H1 (cell line): ENCODE measurements at regions not wholly inside any gene's neighbourhood (a gene's known extent, or its start where the extent isn't known, plus 50 kb on each side); places are given as distances from the start of the nearest gene placed in this dataset.

Source experiments
- ATF2 ChIP-seq: IDR thresholded peaks from 2 replicates; pipeline ENCODE4 v1.6.1; 2012; ENCODE audit warnings: low read length, inconsistent platforms
- CEBPB ChIP-seq: IDR thresholded peaks from 2 replicates; pipeline ENCODE4 v1.6.1; 2012; ENCODE audit warnings: low read depth, low read length
- CREB1 ChIP-seq: IDR thresholded peaks from 2 replicates; pipeline ENCODE4 v1.6.1; 2012; ENCODE audit warnings: inconsistent platforms
- EP300 ChIP-seq, 2 experiments: IDR thresholded peaks; 1 replicate in 1 of 2; 2 replicates in 1 of 2; pipeline ENCODE4 v1.6.1; 2011 to 2012; ENCODE audit warnings: low read depth in 2 of 2, low read length in 2 of 2, mild to moderate bottlenecking in 2 of 2, borderline replicate concordance in 1 of 2, inconsistent platforms in 1 of 2, moderate library complexity in 1 of 2
- EZH2 ChIP-seq: fragments of 200-600 bp; sonication (generic); IDR thresholded peaks from 2 replicates; pipeline ENCODE4 v1.7.1; 2012; ENCODE audit warnings: low read depth, mild to moderate bottlenecking, moderate library complexity, low read length, inconsistent platforms; ENCODE audit not compliant: severe bottlenecking
- KDM1A ChIP-seq: fragments of 200-600, 300-600 bp; sonication (generic); IDR thresholded peaks from 2 replicates; pipeline ENCODE4 v1.7.1; 2016; ENCODE audit warnings: mild to moderate bottlenecking, low read length, borderline replicate concordance
- POLR2A ChIP-seq, 2 experiments: IDR thresholded peaks; 1 replicate in 1 of 2; 2 replicates in 1 of 2; pipeline ENCODE4 v1.6.1; 2011; ENCODE audit warnings: low read depth in 2 of 2, low read length in 2 of 2, mild to moderate bottlenecking in 2 of 2; ENCODE audit errors: control extremely low read depth in 1 of 2
- POU5F1 ChIP-seq: IDR thresholded peaks from 2 replicates; pipeline ENCODE4 v1.6.1; 2011; ENCODE audit warnings: low read depth, mild to moderate bottlenecking, low read length, moderate library complexity
- SIN3A ChIP-seq, 2 experiments: IDR thresholded peaks in 1 of 2; conservative IDR thresholded peaks in 1 of 2; 2 replicates each; pipeline ENCODE4 v1.6.1; 2011 to 2012; ENCODE audit warnings: low read length in 2 of 2, improper control_type of control experiment in 1 of 2, low read depth in 1 of 2, mild to moderate bottlenecking in 1 of 2
- TBP ChIP-seq: IDR thresholded peaks from 2 replicates; pipeline ENCODE4 v1.6.1; 2011; ENCODE audit warnings: low read depth, low read length, improper control_type of control experiment
- TF ChIP-seq, protein P1 (sequence below), 3 experiments: IDR thresholded peaks; 1 replicate in 2 of 3; 2 replicates in 1 of 3; pipeline versions ENCODE4 v1.5.1 to v1.6.1; 2011; ENCODE audit warnings: low read length in 3 of 3, mild to moderate bottlenecking in 3 of 3, inconsistent platforms in 2 of 3, low read depth in 1 of 3, moderate library complexity in 1 of 3; ENCODE audit not compliant: insufficient read depth in 1 of 3; ENCODE audit errors: control extremely low read depth in 1 of 3

DNA sequence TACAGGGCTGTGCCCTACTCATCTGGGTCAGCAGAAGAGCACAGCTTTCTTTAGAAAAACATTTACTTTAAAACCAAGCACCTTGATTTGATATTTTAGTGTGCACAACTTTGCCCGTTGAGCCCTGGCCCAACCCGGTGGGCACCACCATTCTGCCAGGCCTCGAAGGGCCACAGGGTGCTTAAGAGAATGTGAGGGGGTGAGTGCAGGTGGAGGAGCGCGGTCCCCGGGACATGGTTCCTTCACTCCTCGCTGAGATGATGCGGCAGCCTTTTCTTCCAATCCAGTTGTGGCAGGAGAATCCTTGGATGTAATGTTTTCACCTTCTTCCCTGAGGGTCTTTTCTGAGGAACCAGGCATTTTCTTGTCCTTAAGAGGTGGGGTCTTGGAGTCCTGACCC is 119.0 kb downstream of the RPIA start:
- TF ChIP-seq EP300 (IDR thresholded peaks at IDR 0.05; ENCODE audit: borderline replicate concordance in 1 of 2, low read depth in 2 of 2, low read length in 2 of 2) (no peak), SIN3A (conservative IDR thresholded peaks at IDR 0.05 in 1 of 2, IDR thresholded peaks at IDR 0.05 in 1 of 2; ENCODE audit: low read depth in 1 of 2, low read length in 2 of 2) (no peak), TBP (no peak), CREB1 (no peak), ATF2 (no peak), POU5F1 (no peak), CEBPB (no peak), EZH2 (no peak), POLR2A (IDR thresholded peaks at IDR 0.05; ENCODE audit: control extremely low read depth in 1 of 2, low read depth in 2 of 2, low read length in 2 of 2) (no peak), KDM1A (no peak)
- TF ChIP-seq, protein P1, sequence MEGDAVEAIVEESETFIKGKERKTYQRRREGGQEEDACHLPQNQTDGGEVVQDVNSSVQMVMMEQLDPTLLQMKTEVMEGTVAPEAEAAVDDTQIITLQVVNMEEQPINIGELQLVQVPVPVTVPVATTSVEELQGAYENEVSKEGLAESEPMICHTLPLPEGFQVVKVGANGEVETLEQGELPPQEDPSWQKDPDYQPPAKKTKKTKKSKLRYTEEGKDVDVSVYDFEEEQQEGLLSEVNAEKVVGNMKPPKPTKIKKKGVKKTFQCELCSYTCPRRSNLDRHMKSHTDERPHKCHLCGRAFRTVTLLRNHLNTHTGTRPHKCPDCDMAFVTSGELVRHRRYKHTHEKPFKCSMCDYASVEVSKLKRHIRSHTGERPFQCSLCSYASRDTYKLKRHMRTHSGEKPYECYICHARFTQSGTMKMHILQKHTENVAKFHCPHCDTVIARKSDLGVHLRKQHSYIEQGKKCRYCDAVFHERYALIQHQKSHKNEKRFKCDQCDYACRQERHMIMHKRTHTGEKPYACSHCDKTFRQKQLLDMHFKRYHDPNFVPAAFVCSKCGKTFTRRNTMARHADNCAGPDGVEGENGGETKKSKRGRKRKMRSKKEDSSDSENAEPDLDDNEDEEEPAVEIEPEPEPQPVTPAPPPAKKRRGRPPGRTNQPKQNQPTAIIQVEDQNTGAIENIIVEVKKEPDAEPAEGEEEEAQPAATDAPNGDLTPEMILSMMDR (IDR thresholded peaks at IDR 0.05; ENCODE audit: control extremely low read depth in 1 of 3, insufficient read depth in 1 of 3, low read depth in 1 of 3, low read length in 3 of 3), result no peak
